ENCODE measurements at regions not wholly inside any gene's neighbourhood (a gene's known extent, or its start where the extent isn't known, plus 50 kb on each side); places are given as distances from the start of the nearest gene placed in this dataset.
A peak's percentile ranks its signal among the peaks of the same experiment; 100 is the strongest.
"Not testable (repeated sequence)": the region's sequence is repeated elsewhere in the genome, so short reads cannot be mapped to it uniquely, and the experiment has no call there.

DNA sequence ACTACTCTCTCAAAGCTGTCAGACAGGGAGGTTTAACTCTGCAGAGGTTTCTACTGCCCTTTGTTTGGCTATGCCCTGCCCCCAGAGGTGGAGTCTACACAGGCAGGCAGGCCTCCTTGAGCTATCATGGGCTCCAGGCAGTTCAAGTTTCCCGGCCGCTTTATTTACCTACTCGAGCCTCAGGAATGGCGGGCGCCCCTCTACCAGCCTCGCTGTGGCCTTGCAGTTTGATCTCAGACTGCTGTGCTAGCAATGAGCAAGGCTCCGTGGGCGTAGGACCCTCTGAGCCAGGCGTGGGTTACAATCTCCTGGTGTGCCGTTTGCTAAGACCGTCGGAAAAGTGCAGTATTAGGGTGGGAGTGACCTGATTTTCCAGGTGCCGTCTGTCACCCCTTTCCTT, 124.3 kb downstream of the PTCHD1 start:
- not testable (repeated sequence) for DNase-seq (ENCODE audit: low read depth in 2 of 2); H3K4me3 ChIP-seq (replicated peaks in 1 of 2; ENCODE audit: low read depth in 2 of 2, low read length in 2 of 2)

GRCh38 chrX:23465105-23465791, 130.6 kb downstream of the PTCHD1 start:
- no peak overlapping the region for H3K4me3 ChIP-seq (replicated peaks in 1 of 2; ENCODE audit: low read depth in 2 of 2, low read length in 2 of 2)
- TF ChIP-seq, protein P1, sequence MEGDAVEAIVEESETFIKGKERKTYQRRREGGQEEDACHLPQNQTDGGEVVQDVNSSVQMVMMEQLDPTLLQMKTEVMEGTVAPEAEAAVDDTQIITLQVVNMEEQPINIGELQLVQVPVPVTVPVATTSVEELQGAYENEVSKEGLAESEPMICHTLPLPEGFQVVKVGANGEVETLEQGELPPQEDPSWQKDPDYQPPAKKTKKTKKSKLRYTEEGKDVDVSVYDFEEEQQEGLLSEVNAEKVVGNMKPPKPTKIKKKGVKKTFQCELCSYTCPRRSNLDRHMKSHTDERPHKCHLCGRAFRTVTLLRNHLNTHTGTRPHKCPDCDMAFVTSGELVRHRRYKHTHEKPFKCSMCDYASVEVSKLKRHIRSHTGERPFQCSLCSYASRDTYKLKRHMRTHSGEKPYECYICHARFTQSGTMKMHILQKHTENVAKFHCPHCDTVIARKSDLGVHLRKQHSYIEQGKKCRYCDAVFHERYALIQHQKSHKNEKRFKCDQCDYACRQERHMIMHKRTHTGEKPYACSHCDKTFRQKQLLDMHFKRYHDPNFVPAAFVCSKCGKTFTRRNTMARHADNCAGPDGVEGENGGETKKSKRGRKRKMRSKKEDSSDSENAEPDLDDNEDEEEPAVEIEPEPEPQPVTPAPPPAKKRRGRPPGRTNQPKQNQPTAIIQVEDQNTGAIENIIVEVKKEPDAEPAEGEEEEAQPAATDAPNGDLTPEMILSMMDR (IDR thresholded peaks at IDR 0.05; ENCODE audit: low read depth, low read length) = no peak
- no peak for DNase-seq (ENCODE audit: low read depth in 2 of 2)

DNA sequence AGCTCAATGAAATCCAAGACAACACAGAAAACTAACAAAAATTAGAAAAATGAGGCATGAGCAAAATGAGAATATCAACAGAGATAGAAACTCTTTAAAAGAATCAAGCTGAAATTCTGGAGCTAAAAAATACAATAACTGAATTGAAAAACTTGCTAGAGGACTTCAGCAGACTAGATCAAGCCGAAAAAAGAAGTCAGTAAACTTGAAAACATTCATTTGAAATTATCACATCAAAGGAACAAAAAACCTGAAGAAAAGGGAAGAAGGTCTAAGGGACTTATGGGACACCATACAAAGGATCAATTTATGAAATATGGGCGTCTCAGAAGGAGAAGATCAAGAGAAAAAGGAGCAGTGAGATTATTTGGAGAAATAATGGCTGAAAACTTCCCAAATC, 131.3 kb downstream of the PTCHD1 start:
- H3K4me3 ChIP-seq (replicated peaks in 1 of 2; ENCODE audit: low read depth in 2 of 2, low read length in 2 of 2) = no peak overlapping the region
- TF ChIP-seq, protein P1 (IDR thresholded peaks at IDR 0.05; ENCODE audit: low read depth, low read length) = no peak
- no peak for DNase-seq (ENCODE audit: low read depth in 2 of 2)

DNA sequence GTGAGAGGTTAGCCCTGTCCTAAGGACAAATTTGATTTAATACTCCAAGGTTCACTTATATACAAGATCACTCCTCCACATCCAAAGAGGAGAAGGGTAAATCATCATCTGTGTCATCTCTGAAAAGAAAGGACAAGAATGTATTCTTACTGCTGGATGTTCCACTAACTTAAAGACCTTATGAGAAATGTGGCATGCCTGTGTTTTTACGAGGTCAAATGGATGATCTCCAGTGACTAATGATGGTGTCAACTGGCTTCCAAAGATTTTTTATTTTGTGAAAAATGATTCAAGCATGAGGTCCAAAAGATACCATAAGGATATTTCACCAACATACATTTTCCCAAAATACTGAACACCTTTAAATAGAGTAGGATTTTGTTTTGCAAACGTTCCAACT, 143.4 kb downstream of the PTCHD1 start:
- H3K4me3 ChIP-seq (replicated peaks in 1 of 2; ENCODE audit: low read depth in 2 of 2, low read length in 2 of 2) = no peak overlapping the region
- DNase-seq (ENCODE audit: low read depth in 2 of 2) = peak in 1 of 2 donors; percentile 63
- TF ChIP-seq, protein P1 (IDR thresholded peaks at IDR 0.05; ENCODE audit: low read depth, low read length) = no peak

DNA sequence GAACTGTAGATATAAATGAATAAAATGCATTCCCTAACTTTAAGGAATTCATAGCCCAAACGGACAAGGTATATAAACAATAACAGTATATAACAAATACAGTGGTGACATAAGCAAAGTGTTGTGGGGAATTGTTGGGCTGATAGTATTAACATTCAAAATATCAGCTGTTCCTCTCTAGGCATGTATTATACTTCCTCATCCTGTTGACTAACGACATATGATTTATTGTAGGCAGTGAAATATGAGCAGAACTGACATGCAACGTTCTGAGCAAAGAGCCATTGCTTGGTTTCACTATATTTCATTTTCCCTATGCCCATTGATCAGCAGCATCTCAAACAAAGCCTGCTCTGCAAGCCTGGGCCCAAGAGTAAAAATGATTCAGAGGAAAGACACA, 143.9 kb downstream of the PTCHD1 start:
- H3K4me3 ChIP-seq (replicated peaks in 1 of 2; ENCODE audit: low read depth in 2 of 2, low read length in 2 of 2) = no peak overlapping the region
- TF ChIP-seq, protein P1 (IDR thresholded peaks at IDR 0.05; ENCODE audit: low read depth, low read length) = no peak
- DNase-seq (ENCODE audit: low read depth in 2 of 2) = no peak

GRCh38 chrX:23482561-23482960, 147.9 kb downstream of the PTCHD1 start:
- TF ChIP-seq, protein P1 (IDR thresholded peaks at IDR 0.05; ENCODE audit: low read depth, low read length) = no peak
- no peak overlapping the region for H3K4me3 ChIP-seq (replicated peaks in 1 of 2; ENCODE audit: low read depth in 2 of 2, low read length in 2 of 2)
- DNase-seq (ENCODE audit: low read depth in 2 of 2) = peak in 1 of 2 donors; percentile 7

DNA sequence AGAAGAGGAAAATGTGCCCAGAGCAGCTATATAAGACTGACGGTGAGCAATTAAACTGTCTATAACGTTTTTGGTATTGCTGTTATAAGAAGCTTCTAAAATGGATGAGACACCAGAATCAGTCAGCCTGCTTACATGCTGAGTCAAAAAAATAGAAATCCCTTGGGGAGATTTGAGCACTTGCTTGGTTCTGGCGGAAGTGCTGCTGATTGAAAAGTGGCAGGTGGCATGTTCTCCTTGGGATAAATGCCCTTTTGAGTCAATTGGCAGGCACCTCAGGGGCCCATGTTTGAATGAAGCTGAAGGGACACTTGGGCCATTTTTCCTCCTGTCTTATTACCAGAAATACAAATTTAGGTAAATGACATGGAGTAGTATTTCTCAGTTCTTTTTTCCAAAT, 148.7 kb downstream of the PTCHD1 start:
- TF ChIP-seq, protein P1 (IDR thresholded peaks at IDR 0.05; ENCODE audit: low read depth, low read length) = no peak
- no peak overlapping the region for H3K4me3 ChIP-seq (replicated peaks in 1 of 2; ENCODE audit: low read depth in 2 of 2, low read length in 2 of 2)
- no peak for DNase-seq (ENCODE audit: low read depth in 2 of 2)

All from cardiac fibroblast (primary cell).